ENCODE measurements at regions not wholly inside any gene's neighbourhood (a gene's known extent, or its start where the extent isn't known, plus 50 kb on each side); places are given as distances from the start of the nearest gene placed in this dataset.
A peak's percentile ranks its signal among the peaks of the same experiment; 100 is the strongest.

- H3K4me1 ChIP-seq (ENCODE audit: insufficient read depth, low read length): peaks cover 13% of the 10 kb centered on the region
- CTCF ChIA-PET (ENCODE audit: partially characterized antibody): no interaction called here
- H3K4me3 Mint-ChIP-seq: no peak overlapping the region
- peaks cover 0 to 1% of the 10 kb centered on the region in 2 donors for H3K27me3 Mint-ChIP-seq
- H3K36me3 ChIP-seq (ENCODE audit: insufficient read depth, low read length): no peaks in the 10 kb centered on the region
- no peaks in the 10 kb centered on the region for H3K9me3 ChIP-seq (ENCODE audit: control insufficient read depth in 1 of 2, low read length in 2 of 2)
- no peak overlapping the region for H3K27ac ChIP-seq (ENCODE audit: low read depth, low read length)
- H3K4me3 ChIP-seq (ENCODE audit: low read length in 2 of 2): no peak overlapping the region
- intact Hi-C loops (cut with micrococcal nuclease): no loop called here
- no peaks in the 10 kb centered on the region for H3K9me3 Mint-ChIP-seq
- DNase-seq: no peak
- H3K4me1 Mint-ChIP-seq: peaks cover 7 to 17% (median 9%) of the 10 kb centered on the region in 4 donors
- H3K27me3 ChIP-seq (ENCODE audit: insufficient read depth, low read length): no peaks in the 10 kb centered on the region
- H3K27ac Mint-ChIP-seq: no peak overlapping the region
- no peaks in the 10 kb centered on the region for H3K36me3 Mint-ChIP-seq
- POLR2A ChIA-PET (ENCODE audit: partially characterized antibody): no interaction called here
Measured at GRCh38 chr3:72263223-72263990, 478.5 kb upstream of the PROK2 start.

GRCh38 chr3:72262736-72263135 lies 477.8 kb upstream of the PROK2 start:
- Mint-ChIP-seq H3K27me3 (peaks cover 0 to 1% of the 10 kb centered on the region in 2 donors), H3K4me3 (no peak overlapping the region), H3K4me1 (peaks cover 11 to 21% (median 13%) of the 10 kb centered on the region in 4 donors), H3K36me3 (no peaks in the 10 kb centered on the region), H3K9me3 (no peaks in the 10 kb centered on the region), H3K27ac (no peak overlapping the region)
- H3K4me1 ChIP-seq (ENCODE audit: insufficient read depth, low read length): peaks cover 19% of the 10 kb centered on the region
- ChIA-PET POLR2A (ENCODE audit: partially characterized antibody) (no interaction called here), CTCF (ENCODE audit: partially characterized antibody) (no interaction called here)
- intact Hi-C loops (cut with micrococcal nuclease): no loop called here
- no peaks in the 10 kb centered on the region for H3K36me3 ChIP-seq (ENCODE audit: insufficient read depth, low read length)
- no peak overlapping the region for H3K4me3 ChIP-seq (ENCODE audit: low read length in 2 of 2)
- no peak for DNase-seq
- no peaks in the 10 kb centered on the region for H3K27me3 ChIP-seq (ENCODE audit: insufficient read depth, low read length)
- H3K27ac ChIP-seq (ENCODE audit: low read depth, low read length): no peak overlapping the region
- no peaks in the 10 kb centered on the region for H3K9me3 ChIP-seq (ENCODE audit: control insufficient read depth in 1 of 2, low read length in 2 of 2)

GRCh38 chr3:72261566-72262564 lies 476.9 kb upstream of the PROK2 start:
- ChIA-PET POLR2A (ENCODE audit: partially characterized antibody) (no interaction called here), CTCF (ENCODE audit: partially characterized antibody) (no interaction called here)
- no peak overlapping the region for H3K27ac Mint-ChIP-seq
- intact Hi-C loops (cut with micrococcal nuclease): no loop called here
- peaks cover 19% of the 10 kb centered on the region for H3K4me1 ChIP-seq (ENCODE audit: insufficient read depth, low read length)
- H3K4me3 ChIP-seq (ENCODE audit: low read length in 2 of 2): no peak overlapping the region
- H3K36me3 ChIP-seq (ENCODE audit: insufficient read depth, low read length): no peaks in the 10 kb centered on the region
- H3K4me3 Mint-ChIP-seq: no peak overlapping the region
- H3K27me3 Mint-ChIP-seq: peaks cover 1 to 3% of the 10 kb centered on the region in 2 donors
- H3K27ac ChIP-seq (ENCODE audit: low read depth, low read length): no peak overlapping the region
- no peaks in the 10 kb centered on the region for H3K36me3 Mint-ChIP-seq
- no peaks in the 10 kb centered on the region for H3K9me3 Mint-ChIP-seq
- no peaks in the 10 kb centered on the region for H3K9me3 ChIP-seq (ENCODE audit: control insufficient read depth in 1 of 2, low read length in 2 of 2)
- no peak for DNase-seq
- peaks cover 13 to 25% (median 17%) of the 10 kb centered on the region in 4 donors for H3K4me1 Mint-ChIP-seq
- no peaks in the 10 kb centered on the region for H3K27me3 ChIP-seq (ENCODE audit: insufficient read depth, low read length)

GRCh38 chr3:72260588-72260910 lies 475.6 kb upstream of the PROK2 start:
- Mint-ChIP-seq H3K4me3 (no peak overlapping the region), H3K36me3 (no peaks in the 10 kb centered on the region), H3K4me1 (peaks cover 21 to 37% (median 29%) of the 10 kb centered on the region in 4 donors), H3K27ac (no peak overlapping the region), H3K27me3 (peaks cover 1 to 3% of the 10 kb centered on the region in 2 donors), H3K9me3 (no peaks in the 10 kb centered on the region)
- no peaks in the 10 kb centered on the region for H3K27me3 ChIP-seq (ENCODE audit: insufficient read depth, low read length)
- POLR2A ChIA-PET (ENCODE audit: partially characterized antibody): no interaction called here
- no peaks in the 10 kb centered on the region for H3K9me3 ChIP-seq (ENCODE audit: control insufficient read depth in 1 of 2, low read length in 2 of 2)
- no peaks in the 10 kb centered on the region for H3K36me3 ChIP-seq (ENCODE audit: insufficient read depth, low read length)
- intact Hi-C loops (cut with micrococcal nuclease): no loop called here
- CTCF ChIA-PET (ENCODE audit: partially characterized antibody): no interaction called here
- no peak for DNase-seq
- H3K4me1 ChIP-seq (ENCODE audit: insufficient read depth, low read length): peaks cover 32% of the 10 kb centered on the region
- no peak overlapping the region for H3K4me3 ChIP-seq (ENCODE audit: low read length in 2 of 2)
- H3K27ac ChIP-seq (ENCODE audit: low read depth, low read length): no peak overlapping the region

GRCh38 chr3:72259755-72260587 lies 475.0 kb upstream of the PROK2 start:
- CTCF ChIA-PET (ENCODE audit: partially characterized antibody): no interaction called here
- Mint-ChIP-seq H3K4me3 (no peak overlapping the region), H3K36me3 (no peaks in the 10 kb centered on the region), H3K27ac (no peak overlapping the region), H3K27me3 (peaks cover 1 to 3% of the 10 kb centered on the region in 2 donors), H3K4me1 (peaks cover 21 to 37% (median 29%) of the 10 kb centered on the region in 4 donors), H3K9me3 (no peaks in the 10 kb centered on the region)
- POLR2A ChIA-PET (ENCODE audit: partially characterized antibody): no interaction called here
- DNase-seq: no peak
- Histone ChIP-seq H3K27me3 (ENCODE audit: insufficient read depth, low read length) (no peaks in the 10 kb centered on the region), H3K9me3 (ENCODE audit: control insufficient read depth in 1 of 2, low read length in 2 of 2) (no peaks in the 10 kb centered on the region), H3K4me3 (ENCODE audit: low read length in 2 of 2) (no peak overlapping the region), H3K36me3 (ENCODE audit: insufficient read depth, low read length) (no peaks in the 10 kb centered on the region), H3K4me1 (ENCODE audit: insufficient read depth, low read length) (peaks cover 32% of the 10 kb centered on the region), H3K27ac (ENCODE audit: low read depth, low read length) (no peak overlapping the region)
- intact Hi-C loops (cut with micrococcal nuclease): no loop called here

- H3K4me1 Mint-ChIP-seq: peaks cover 21 to 37% (median 29%) of the 10 kb centered on the region in 4 donors
Measured at GRCh38 chr3:72258361-72259141, 473.6 kb upstream of the PROK2 start.

More at GRCh38 chr3:72258361-72259141, 473.6 kb upstream of the PROK2 start:
- H3K4me3 ChIP-seq (ENCODE audit: low read length in 2 of 2): no peak overlapping the region
- H3K27ac Mint-ChIP-seq: peak overlapping the region in 6 of 7 donors; percentile 10 to 83 (median 48)
- peaks cover 32% of the 10 kb centered on the region for H3K4me1 ChIP-seq (ENCODE audit: insufficient read depth, low read length)
- ChIA-PET POLR2A (ENCODE audit: partially characterized antibody) (no interaction called here), CTCF (ENCODE audit: partially characterized antibody) (no interaction called here)
- DNase-seq: peak in 1 of 5 donors; percentile 4
- peak overlapping the region; percentile 15 to 78 (median 64) for H3K4me3 Mint-ChIP-seq
- no peaks in the 10 kb centered on the region for H3K9me3 ChIP-seq (ENCODE audit: control insufficient read depth in 1 of 2, low read length in 2 of 2)
- H3K9me3 Mint-ChIP-seq: no peaks in the 10 kb centered on the region
- intact Hi-C loops (cut with micrococcal nuclease): no loop called here
- no peaks in the 10 kb centered on the region for H3K27me3 ChIP-seq (ENCODE audit: insufficient read depth, low read length)
- peaks cover 1 to 4% of the 10 kb centered on the region in 2 donors for H3K27me3 Mint-ChIP-seq
- H3K27ac ChIP-seq (ENCODE audit: low read depth, low read length): no peak overlapping the region
- H3K36me3 ChIP-seq (ENCODE audit: insufficient read depth, low read length): no peaks in the 10 kb centered on the region
- no peaks in the 10 kb centered on the region for H3K36me3 Mint-ChIP-seq

Data from CD4-positive, alpha-beta memory T cell (primary cell).